Nephron (organoid): ENCODE measurements at regions not wholly inside any gene's neighbourhood (a gene's known extent, or its start where the extent isn't known, plus 50 kb on each side); places are given as distances from the start of the nearest gene placed in this dataset.
A peak's percentile ranks its signal among the peaks of the same experiment; 100 is the strongest.

Experiments
- H3K27ac Mint-ChIP-seq, 3 experiments: 2 replicates each; pipeline ENCODE4 v1.8.0; 2020; ENCODE audit warnings: mixed read lengths in 3 of 3, mild to moderate bottlenecking in 2 of 3, moderate library complexity in 1 of 3
- H3K27me3 Mint-ChIP-seq: 2 replicates; pipeline ENCODE4 v1.8.0; 2021; ENCODE audit warnings: low read depth, mild to moderate bottlenecking, moderate library complexity, mixed read lengths
- H3K36me3 Mint-ChIP-seq: 2 replicates; pipeline ENCODE4 v1.8.0; 2020; ENCODE audit warnings: low read depth, mixed read lengths
- H3K4me1 Mint-ChIP-seq: 2 replicates; pipeline ENCODE4 v1.8.0; 2020; ENCODE audit warnings: mixed read lengths
- H3K4me3 Mint-ChIP-seq, 3 experiments: 2 replicates each; pipeline ENCODE4 v1.8.0; 2020; ENCODE audit warnings: mild to moderate bottlenecking in 3 of 3, mixed read lengths in 3 of 3, moderate library complexity in 2 of 3
- H3K9me3 Mint-ChIP-seq: 2 replicates; pipeline ENCODE4 v1.8.0; 2020; ENCODE audit warnings: mixed read lengths
- TF ChIP-seq, protein P1 (sequence below), 3 experiments: fragments of 200-600 bp; sonication (generic); IDR thresholded peaks; one replicate each; pipeline ENCODE4 v1.5.0; 2021; ENCODE audit warnings: antibody characterized with exemption in 3 of 3; ENCODE audit not compliant: unreplicated experiment in 3 of 3

DNA sequence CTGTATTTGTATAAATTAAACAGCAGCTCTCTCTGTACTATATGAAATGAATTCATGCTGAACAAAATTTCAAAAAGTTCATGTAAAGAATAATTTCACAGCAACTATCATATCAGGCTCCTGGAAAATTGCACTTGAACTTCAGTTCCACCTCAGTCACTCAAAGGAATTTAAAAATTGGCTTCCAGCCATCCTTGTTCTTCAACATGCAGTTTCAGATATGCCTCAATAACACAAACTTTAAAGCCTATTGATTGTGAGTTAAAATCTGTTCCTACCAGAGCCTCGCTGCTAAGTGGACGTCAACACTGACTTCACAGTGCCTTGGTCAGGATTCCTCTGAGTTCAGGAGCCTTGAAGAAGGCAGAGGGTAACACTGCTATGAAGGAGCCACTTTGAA is 418.7 kb upstream of the WWC1 start:
- H3K9me3 Mint-ChIP-seq, result no peaks in the 10 kb centered on the region
- H3K27ac Mint-ChIP-seq, result peak overlapping the region in 2 of 3 experiments; percentile 26 to 35
- TF ChIP-seq, protein P1, sequence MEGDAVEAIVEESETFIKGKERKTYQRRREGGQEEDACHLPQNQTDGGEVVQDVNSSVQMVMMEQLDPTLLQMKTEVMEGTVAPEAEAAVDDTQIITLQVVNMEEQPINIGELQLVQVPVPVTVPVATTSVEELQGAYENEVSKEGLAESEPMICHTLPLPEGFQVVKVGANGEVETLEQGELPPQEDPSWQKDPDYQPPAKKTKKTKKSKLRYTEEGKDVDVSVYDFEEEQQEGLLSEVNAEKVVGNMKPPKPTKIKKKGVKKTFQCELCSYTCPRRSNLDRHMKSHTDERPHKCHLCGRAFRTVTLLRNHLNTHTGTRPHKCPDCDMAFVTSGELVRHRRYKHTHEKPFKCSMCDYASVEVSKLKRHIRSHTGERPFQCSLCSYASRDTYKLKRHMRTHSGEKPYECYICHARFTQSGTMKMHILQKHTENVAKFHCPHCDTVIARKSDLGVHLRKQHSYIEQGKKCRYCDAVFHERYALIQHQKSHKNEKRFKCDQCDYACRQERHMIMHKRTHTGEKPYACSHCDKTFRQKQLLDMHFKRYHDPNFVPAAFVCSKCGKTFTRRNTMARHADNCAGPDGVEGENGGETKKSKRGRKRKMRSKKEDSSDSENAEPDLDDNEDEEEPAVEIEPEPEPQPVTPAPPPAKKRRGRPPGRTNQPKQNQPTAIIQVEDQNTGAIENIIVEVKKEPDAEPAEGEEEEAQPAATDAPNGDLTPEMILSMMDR (IDR thresholded peaks at IDR 0.05; ENCODE audit: unreplicated experiment in 3 of 3), result no peak
- H3K36me3 Mint-ChIP-seq, result no peaks in the 10 kb centered on the region
- H3K4me3 Mint-ChIP-seq, result no peak overlapping the region
- H3K27me3 Mint-ChIP-seq, result no peaks in the 10 kb centered on the region
- H3K4me1 Mint-ChIP-seq, result peaks cover 10% of the 10 kb centered on the region

DNA sequence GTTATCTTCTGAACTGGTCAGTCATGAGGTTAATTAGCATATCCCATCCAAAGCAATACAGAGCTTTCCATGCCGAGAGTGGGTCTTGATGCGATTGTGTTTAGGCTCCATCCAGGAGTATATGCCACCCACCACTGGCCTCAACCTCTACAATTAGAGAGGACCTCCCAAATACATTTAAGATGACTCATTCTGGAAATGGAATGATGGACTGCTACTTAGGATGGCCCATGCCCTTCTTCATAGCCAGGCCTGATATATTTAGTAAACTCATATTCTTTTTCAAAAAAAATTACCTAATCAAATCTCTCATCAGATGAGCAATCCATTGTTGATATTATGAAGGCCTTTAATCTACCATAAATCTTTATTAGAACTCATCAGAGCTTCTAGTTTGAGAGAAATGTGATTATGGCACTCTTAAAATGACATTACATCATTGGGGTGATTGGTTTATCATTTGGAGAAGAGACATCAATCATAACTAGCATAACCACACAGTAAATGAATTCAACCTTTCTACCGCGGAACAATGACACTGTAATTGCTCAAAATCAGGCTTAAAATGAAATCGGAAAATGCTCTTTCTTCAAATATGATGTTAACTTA is 414.2 kb upstream of the WWC1 start:
- H3K4me3 Mint-ChIP-seq, result no peak overlapping the region
- H3K9me3 Mint-ChIP-seq, result no peaks in the 10 kb centered on the region
- TF ChIP-seq, protein P1 (IDR thresholded peaks at IDR 0.05; ENCODE audit: unreplicated experiment in 3 of 3), result no peak
- H3K4me1 Mint-ChIP-seq, result peaks cover 9% of the 10 kb centered on the region
- no peaks in the 10 kb centered on the region for H3K27me3 Mint-ChIP-seq
- H3K36me3 Mint-ChIP-seq, result no peaks in the 10 kb centered on the region
- no peak overlapping the region for H3K27ac Mint-ChIP-seq

DNA sequence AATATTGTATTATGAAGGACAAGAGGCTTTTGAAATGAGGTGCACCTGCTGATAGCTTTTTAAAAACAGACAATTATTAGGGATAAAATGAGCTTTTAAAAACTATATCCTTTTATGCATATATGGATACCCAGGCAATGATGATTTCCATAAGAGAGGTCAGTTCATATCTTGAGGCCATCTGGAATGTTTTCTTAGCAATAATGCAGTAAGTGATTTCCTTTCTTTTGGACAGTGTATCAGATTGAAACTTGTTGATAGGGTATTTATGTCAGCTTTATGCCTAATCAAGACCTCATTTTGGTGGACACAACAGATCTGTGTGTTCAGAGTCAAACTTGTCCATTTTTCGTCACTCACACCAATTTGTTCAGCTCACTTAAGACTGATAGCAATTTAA is 413.5 kb upstream of the WWC1 start:
- Mint-ChIP-seq H3K4me3 (no peak overlapping the region), H3K4me1 (peaks cover 2% of the 10 kb centered on the region), H3K27ac (no peak overlapping the region), H3K27me3 (no peaks in the 10 kb centered on the region), H3K36me3 (no peaks in the 10 kb centered on the region), H3K9me3 (no peaks in the 10 kb centered on the region)
- TF ChIP-seq, protein P1 (IDR thresholded peaks at IDR 0.05; ENCODE audit: unreplicated experiment in 3 of 3), result no peak

DNA sequence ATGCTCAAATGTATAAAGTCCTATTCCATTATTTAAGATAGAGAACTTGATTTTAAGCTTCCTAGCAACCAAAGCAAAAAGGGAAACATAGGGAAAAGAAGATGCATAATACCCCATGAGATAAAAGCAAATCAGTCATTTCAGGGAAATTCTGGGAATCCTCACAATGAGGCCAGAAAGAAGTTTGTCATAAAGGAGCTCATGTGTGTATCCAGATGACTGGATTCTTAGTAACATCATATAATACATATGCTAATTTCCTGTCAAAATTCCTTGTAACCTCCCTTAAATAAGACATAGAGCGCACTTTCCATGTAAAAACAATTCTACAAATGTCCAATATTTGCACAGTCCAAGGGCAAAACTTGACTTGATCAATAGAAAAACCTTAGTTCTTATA is 411.0 kb upstream of the WWC1 start:
- no peak overlapping the region for H3K4me3 Mint-ChIP-seq
- H3K36me3 Mint-ChIP-seq, result no peaks in the 10 kb centered on the region
- no peaks in the 10 kb centered on the region for H3K27me3 Mint-ChIP-seq
- H3K27ac Mint-ChIP-seq, result no peak overlapping the region
- H3K4me1 Mint-ChIP-seq, result no peaks in the 10 kb centered on the region
- TF ChIP-seq, protein P1 (IDR thresholded peaks at IDR 0.05; ENCODE audit: unreplicated experiment in 3 of 3), result no peak
- H3K9me3 Mint-ChIP-seq, result no peaks in the 10 kb centered on the region

DNA sequence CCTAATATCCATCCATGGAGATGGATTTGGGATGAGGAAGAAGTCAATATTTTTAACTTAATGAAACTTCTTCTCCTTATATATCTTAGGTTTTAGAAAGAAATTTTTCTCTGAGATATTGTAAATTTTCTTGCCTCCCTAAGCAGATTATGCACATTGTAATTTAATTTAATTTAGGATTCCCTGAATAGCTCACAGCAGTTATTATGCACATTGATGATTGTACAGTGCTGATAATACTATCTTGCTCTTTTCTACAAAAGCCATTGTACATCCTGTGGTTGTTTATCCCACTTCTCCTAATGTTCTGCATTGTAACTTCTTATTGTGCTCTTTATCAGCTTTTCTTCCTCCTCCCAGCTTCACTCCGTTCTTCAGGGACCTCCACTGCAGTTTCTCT is 410.4 kb upstream of the WWC1 start:
- Mint-ChIP-seq H3K9me3 (no peaks in the 10 kb centered on the region), H3K4me1 (no peaks in the 10 kb centered on the region), H3K36me3 (no peaks in the 10 kb centered on the region), H3K27ac (no peak overlapping the region), H3K27me3 (peaks cover 3% of the 10 kb centered on the region), H3K4me3 (no peak overlapping the region)
- TF ChIP-seq, protein P1 (IDR thresholded peaks at IDR 0.05; ENCODE audit: unreplicated experiment in 3 of 3), result no peak

DNA sequence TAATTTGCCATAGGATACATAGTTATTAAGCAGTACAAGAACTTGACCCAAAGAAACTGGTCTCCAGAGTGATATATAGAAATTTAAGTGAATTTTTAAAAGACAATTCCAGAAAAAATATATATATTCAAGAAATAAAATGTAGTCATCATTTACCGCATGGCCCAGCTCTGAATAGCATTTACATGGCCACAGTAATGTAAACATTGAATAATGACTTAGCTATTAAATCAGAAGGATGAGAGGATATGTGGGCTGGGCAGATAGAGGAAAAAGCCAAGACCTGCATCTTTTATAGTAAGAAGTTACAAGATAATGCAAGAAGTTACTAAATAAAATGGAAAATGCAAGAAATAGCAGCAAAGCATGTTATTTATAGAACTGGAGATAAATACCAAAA is 405.2 kb upstream of the WWC1 start:
- Mint-ChIP-seq H3K4me3 (no peak overlapping the region), H3K4me1 (no peaks in the 10 kb centered on the region), H3K36me3 (no peaks in the 10 kb centered on the region), H3K27me3 (peaks cover 3% of the 10 kb centered on the region), H3K9me3 (no peaks in the 10 kb centered on the region), H3K27ac (no peak overlapping the region)
- TF ChIP-seq, protein P1 (IDR thresholded peaks at IDR 0.05; ENCODE audit: unreplicated experiment in 3 of 3), result no peak
